Skeletal muscle tissue (tissue), 3 donors: ENCODE measurements at regions not wholly inside any gene's neighbourhood (a gene's known extent, or its start where the extent isn't known, plus 50 kb on each side); places are given as distances from the start of the nearest gene placed in this dataset.
A peak's percentile ranks its signal among the peaks of the same experiment; 100 is the strongest.

Experiments
- H3K27ac ChIP-seq: one replicate; pipeline ENCODE4 v1.7.0; 2013; ENCODE audit warnings: mild to moderate bottlenecking, low read depth, low read length, inconsistent platforms
- H3K27me3 ChIP-seq, 3 donors: one replicate each; pipeline ENCODE4 v1.7.0; 2013; ENCODE audit warnings: low read length in 3 of 3; ENCODE audit not compliant: control insufficient read depth in 3 of 3, insufficient read depth in 3 of 3
- H3K36me3 ChIP-seq, 3 donors: one replicate each; pipeline ENCODE4 v1.7.0; 2013; ENCODE audit warnings: low read length in 3 of 3; ENCODE audit not compliant: control insufficient read depth in 3 of 3, insufficient read depth in 3 of 3
- H3K4me1 ChIP-seq, 3 donors: one replicate each; pipeline ENCODE4 v1.7.0; 2013; ENCODE audit warnings: low read length in 3 of 3, mild to moderate bottlenecking in 3 of 3; ENCODE audit not compliant: control insufficient read depth in 3 of 3, insufficient read depth in 3 of 3
- H3K4me3 ChIP-seq, 3 donors: one replicate each; pipeline ENCODE4 v1.7.0; 2013; ENCODE audit warnings: low read length in 3 of 3
- H3K9ac ChIP-seq, 3 donors: one replicate each; pipeline ENCODE4 v1.7.0; 2013; ENCODE audit warnings: low read length in 3 of 3, mild to moderate bottlenecking in 3 of 3, moderate library complexity in 2 of 3, low read depth in 1 of 3
- H3K9me3 ChIP-seq, 3 donors: one replicate each; pipeline ENCODE4 v1.7.0; 2013; ENCODE audit warnings: low read length in 3 of 3; ENCODE audit not compliant: control insufficient read depth in 3 of 3
- donor health status: Osteomylitis.

- peaks cover 0 to 3% (median 0%) of the 10 kb centered on the region in 3 donors for H3K27me3 ChIP-seq
- H3K4me3 ChIP-seq = peak overlapping the region in 1 of 3 donors; percentile 31
- H3K27ac ChIP-seq = peak overlapping the region; percentile 70
- H3K36me3 ChIP-seq = no peaks in the 10 kb centered on the region
- peaks cover 0 to 8% (median 0%) of the 10 kb centered on the region in 3 donors for H3K9me3 ChIP-seq
- peak overlapping the region in 2 of 3 donors; percentile 46 to 57 for H3K9ac ChIP-seq
- peaks cover 8 to 29% (median 15%) of the 10 kb centered on the region in 3 donors for H3K4me1 ChIP-seq
These were observed 96.0 kb downstream of the RPLP1 start for GRCh38 chr15:69548395-69549180.

- Histone ChIP-seq H3K9me3 (peaks cover 0 to 8% (median 0%) of the 10 kb centered on the region in 3 donors), H3K4me1 (peaks cover 8 to 19% (median 15%) of the 10 kb centered on the region in 3 donors), H3K36me3 (no peaks in the 10 kb centered on the region), H3K27me3 (peaks cover 0 to 3% (median 0%) of the 10 kb centered on the region in 3 donors), H3K4me3 (no peak overlapping the region), H3K9ac (no peak overlapping the region), H3K27ac (no peak overlapping the region)
These were observed 98.9 kb downstream of the RPLP1 start for GRCh38 chr15:69551391-69552056.

GRCh38 chr15:69552057-69552815 is 99.6 kb downstream of the RPLP1 start:
- Histone ChIP-seq H3K27me3 (peaks cover 0 to 3% (median 0%) of the 10 kb centered on the region in 3 donors), H3K36me3 (no peaks in the 10 kb centered on the region), H3K4me1 (peaks cover 8 to 15% (median 15%) of the 10 kb centered on the region in 3 donors), H3K9ac (no peak overlapping the region), H3K4me3 (no peak overlapping the region), H3K27ac (no peak overlapping the region), H3K9me3 (peaks cover 0 to 8% (median 0%) of the 10 kb centered on the region in 3 donors)

- H3K4me3 ChIP-seq = no peak overlapping the region
- H3K36me3 ChIP-seq = no peaks in the 10 kb centered on the region
- H3K9me3 ChIP-seq = peaks cover 0 to 8% (median 0%) of the 10 kb centered on the region in 3 donors
- H3K27ac ChIP-seq = no peak overlapping the region
- H3K27me3 ChIP-seq = peaks cover 0 to 3% (median 0%) of the 10 kb centered on the region in 3 donors
- no peak overlapping the region for H3K9ac ChIP-seq
- H3K4me1 ChIP-seq = peaks cover 6 to 16% (median 11%) of the 10 kb centered on the region in 3 donors
These were observed 101.1 kb downstream of the RPLP1 start for GRCh38 chr15:69553686-69554085.

- Histone ChIP-seq H3K27me3 (peaks cover 0 to 3% (median 0%) of the 10 kb centered on the region in 3 donors), H3K9me3 (peaks cover 0 to 8% (median 0%) of the 10 kb centered on the region in 3 donors), H3K4me3 (no peak overlapping the region), H3K36me3 (no peaks in the 10 kb centered on the region), H3K27ac (no peak overlapping the region), H3K9ac (no peak overlapping the region), H3K4me1 (peaks cover 2 to 9% (median 4%) of the 10 kb centered on the region in 3 donors)
These were observed 101.8 kb downstream of the RPLP1 start for GRCh38 chr15:69554279-69554961.

- Histone ChIP-seq H3K36me3 (no peaks in the 10 kb centered on the region), H3K4me1 (peaks cover 0 to 5% (median 2%) of the 10 kb centered on the region in 3 donors), H3K9me3 (peaks cover 0 to 8% (median 0%) of the 10 kb centered on the region in 3 donors), H3K27ac (no peak overlapping the region), H3K27me3 (no peaks in the 10 kb centered on the region), H3K9ac (no peak overlapping the region), H3K4me3 (no peak overlapping the region)
These were observed 102.5 kb downstream of the RPLP1 start for GRCh38 chr15:69555080-69555479.

GRCh38 chr15:69556344-69556743 is 103.7 kb downstream of the RPLP1 start:
- Histone ChIP-seq H3K4me1 (peaks cover 0 to 5% (median 2%) of the 10 kb centered on the region in 3 donors), H3K4me3 (no peak overlapping the region), H3K9ac (no peak overlapping the region), H3K27ac (no peak overlapping the region), H3K36me3 (no peaks in the 10 kb centered on the region), H3K27me3 (no peaks in the 10 kb centered on the region), H3K9me3 (peaks cover 0 to 5% (median 0%) of the 10 kb centered on the region in 3 donors)

GRCh38 chr15:69557020-69557706 is 104.5 kb downstream of the RPLP1 start:
- Histone ChIP-seq H3K4me1 (peaks cover 0 to 5% (median 2%) of the 10 kb centered on the region in 3 donors), H3K27me3 (no peaks in the 10 kb centered on the region), H3K36me3 (no peaks in the 10 kb centered on the region), H3K9me3 (no peaks in the 10 kb centered on the region), H3K9ac (no peak overlapping the region), H3K27ac (no peak overlapping the region), H3K4me3 (no peak overlapping the region)
